ENCODE measurements at regions not wholly inside any gene's neighbourhood (a gene's known extent, or its start where the extent isn't known, plus 50 kb on each side); places are given as distances from the start of the nearest gene placed in this dataset.
"Not testable (repeated sequence)": the region's sequence is repeated elsewhere in the genome, so short reads cannot be mapped to it uniquely, and the experiment has no call there.

DNA sequence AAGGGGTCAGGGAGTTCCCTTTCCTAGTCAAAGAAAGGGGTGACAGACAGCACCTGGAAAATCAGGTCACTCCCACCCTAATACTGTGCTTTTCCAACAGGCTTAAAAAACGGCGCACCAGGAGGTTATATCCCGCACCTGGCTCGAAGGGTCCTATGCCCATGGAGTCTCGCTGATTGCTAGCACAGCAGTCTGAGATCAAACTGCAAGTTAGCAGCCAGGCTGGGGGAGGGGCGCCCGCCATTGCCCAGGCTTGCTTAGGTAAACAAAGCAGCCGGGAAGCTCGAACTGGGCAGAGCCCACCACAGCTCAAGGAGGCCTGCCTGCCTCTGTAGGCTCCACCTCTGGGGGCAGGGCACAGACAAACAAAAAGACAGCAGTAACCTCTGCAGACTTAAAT, 184.5 kb upstream of the ARPP21 start:
- not testable (repeated sequence) for H3K27ac ChIP-seq (ENCODE audit: low read length)
- peak in 1 of 3 donors; percentile 26 for DNase-seq

DNA sequence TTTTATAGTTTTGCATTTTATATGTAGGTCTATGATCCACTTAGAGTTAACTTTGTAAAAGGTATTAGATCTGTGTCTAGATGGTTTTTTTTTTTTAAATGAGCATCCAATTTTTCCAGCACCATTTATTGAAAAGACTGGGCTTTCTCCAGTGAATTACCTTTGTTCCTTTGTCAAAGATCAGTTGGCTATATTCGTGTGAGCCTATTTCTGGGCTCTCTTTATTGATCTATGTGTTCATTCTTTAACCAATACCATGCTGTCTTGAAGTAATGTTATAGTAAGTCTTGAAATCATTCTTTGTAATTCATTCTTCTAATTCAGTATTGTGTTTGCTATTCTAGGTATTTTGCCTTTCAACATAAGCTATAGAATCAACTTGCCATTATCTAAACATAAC, 165.4 kb upstream of the ARPP21 start:
- 31% methylated on average over 1 of the region's 1 CpG for WGBS
- H3K4me3 ChIP-seq (ENCODE audit: low read length): no peak overlapping the region

More for the DNA sequence above, 184.5 kb upstream of the ARPP21 start:
- ATAC-seq; H3K9me3 ChIP-seq (ENCODE audit: control insufficient read depth, low read length); H3K4me1 ChIP-seq (ENCODE audit: control insufficient read depth, insufficient read depth, low read length); H3K4me3 ChIP-seq (ENCODE audit: low read length); H3K27me3 ChIP-seq (ENCODE audit: control insufficient read depth, insufficient read depth); intact Hi-C loops (cut with DNase I): not testable (repeated sequence)
- 96% methylated on average over 9 of the region's 9 CpGs for WGBS

DNA sequence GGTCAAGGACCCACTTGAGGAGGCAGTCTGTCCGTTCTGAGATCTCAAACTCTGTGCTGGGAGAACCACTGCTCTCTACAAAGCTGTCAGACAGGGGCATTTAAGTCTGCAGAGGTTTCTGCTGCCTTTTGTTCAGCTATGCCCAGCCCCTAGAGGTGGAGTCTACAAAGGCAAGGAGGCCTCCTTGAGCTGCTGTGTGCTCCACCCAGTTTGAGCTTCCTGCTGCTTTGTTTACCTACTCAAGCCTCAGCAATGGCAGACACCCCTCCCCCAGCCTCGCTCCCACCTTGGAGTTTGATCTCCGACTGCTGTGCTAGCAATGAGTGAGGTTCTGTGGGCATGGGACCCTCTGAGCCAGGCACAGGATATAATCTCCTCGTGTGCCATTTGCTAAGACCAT, 156.8 kb upstream of the ARPP21 start:
- H3K9me3 ChIP-seq (ENCODE audit: control insufficient read depth, low read length); ATAC-seq; H3K4me3 ChIP-seq (ENCODE audit: low read length); H3K4me1 ChIP-seq (ENCODE audit: control insufficient read depth, insufficient read depth, low read length); DNase-seq; H3K27ac ChIP-seq (ENCODE audit: low read length); intact Hi-C loops (cut with DNase I); H3K27me3 ChIP-seq (ENCODE audit: control insufficient read depth, insufficient read depth): not testable (repeated sequence)
- WGBS: 79% methylated on average over 4 of the region's 4 CpGs

More for the DNA sequence above, 165.4 kb upstream of the ARPP21 start:
- ATAC-seq: no peak
- H3K9me3 ChIP-seq (ENCODE audit: control insufficient read depth, low read length): no peaks in the 10 kb centered on the region
- no peaks in the 10 kb centered on the region for H3K4me1 ChIP-seq (ENCODE audit: control insufficient read depth, insufficient read depth, low read length)
- intact Hi-C loops (cut with DNase I): no loop called here
- no peak overlapping the region for H3K27ac ChIP-seq (ENCODE audit: low read length)
- no peak for DNase-seq
- H3K27me3 ChIP-seq (ENCODE audit: control insufficient read depth, insufficient read depth): no peaks in the 10 kb centered on the region

DNA sequence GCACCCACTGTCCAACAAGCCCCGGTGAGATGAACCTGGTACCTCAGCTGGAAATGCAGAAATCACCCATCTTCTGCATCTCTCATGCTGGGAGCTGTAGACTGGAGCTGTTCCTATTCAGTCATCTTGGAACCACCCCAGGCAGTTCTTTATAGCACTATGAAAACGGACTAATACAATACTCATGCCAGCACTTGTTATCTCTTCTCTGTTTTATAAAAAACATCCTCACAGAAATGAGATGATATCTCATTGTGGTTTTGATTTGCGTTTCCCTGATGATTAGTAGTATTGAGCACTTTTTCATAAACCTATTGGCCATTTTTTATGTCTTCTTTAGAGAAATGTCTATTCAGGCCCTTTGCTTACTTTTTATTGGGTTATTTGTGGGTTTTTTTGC, 156.2 kb upstream of the ARPP21 start:
- Histone ChIP-seq H3K27ac (ENCODE audit: low read length) (no peak overlapping the region), H3K4me3 (ENCODE audit: low read length) (no peak overlapping the region), H3K27me3 (ENCODE audit: control insufficient read depth, insufficient read depth) (no peaks in the 10 kb centered on the region), H3K9me3 (ENCODE audit: control insufficient read depth, low read length) (no peaks in the 10 kb centered on the region), H3K4me1 (ENCODE audit: control insufficient read depth, insufficient read depth, low read length) (no peaks in the 10 kb centered on the region)
- DNase-seq: no peak
- intact Hi-C loops (cut with DNase I): no loop called here
- WGBS: 45% methylated on average over 3 of the region's 3 CpGs
- no peak for ATAC-seq

DNA sequence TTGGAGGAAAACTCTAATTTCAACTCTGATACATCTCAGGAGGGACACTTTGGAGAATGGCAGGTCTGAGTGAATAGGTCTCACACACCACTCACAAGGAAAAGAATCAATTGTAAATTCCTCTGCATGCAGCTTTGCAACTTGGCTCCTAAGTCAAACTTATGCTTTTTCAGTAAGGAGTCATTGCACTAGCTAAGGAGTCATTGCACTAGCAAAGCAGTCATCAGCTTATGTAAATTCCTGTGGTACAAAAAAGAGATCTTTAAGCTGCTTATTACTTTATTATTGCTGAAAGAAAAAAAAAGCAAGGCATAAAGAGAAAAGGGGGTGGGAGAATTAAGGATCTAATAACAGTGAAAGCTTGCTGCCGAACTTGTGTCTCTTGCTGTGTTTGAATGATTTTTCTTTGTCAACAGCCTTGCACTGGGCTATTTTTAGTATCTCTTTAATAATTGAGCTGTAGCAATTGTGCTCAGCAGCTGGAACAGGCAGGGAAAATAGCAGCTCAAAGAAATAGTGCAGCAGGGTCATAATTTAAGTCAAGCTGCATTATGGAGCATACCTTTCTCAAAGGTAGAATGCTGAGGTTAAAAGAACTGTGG, 154.3 kb upstream of the ARPP21 start:
- WGBS: 26% methylated on average over 1 of the region's 1 CpG
- intact Hi-C loops (cut with DNase I): no loop called here
- no peak for ATAC-seq
- DNase-seq: no peak
- Histone ChIP-seq H3K27me3 (ENCODE audit: control insufficient read depth, insufficient read depth) (no peaks in the 10 kb centered on the region), H3K4me1 (ENCODE audit: control insufficient read depth, insufficient read depth, low read length) (no peaks in the 10 kb centered on the region), H3K4me3 (ENCODE audit: low read length) (no peak overlapping the region), H3K27ac (ENCODE audit: low read length) (no peak overlapping the region), H3K9me3 (ENCODE audit: control insufficient read depth, low read length) (no peaks in the 10 kb centered on the region)

DNA sequence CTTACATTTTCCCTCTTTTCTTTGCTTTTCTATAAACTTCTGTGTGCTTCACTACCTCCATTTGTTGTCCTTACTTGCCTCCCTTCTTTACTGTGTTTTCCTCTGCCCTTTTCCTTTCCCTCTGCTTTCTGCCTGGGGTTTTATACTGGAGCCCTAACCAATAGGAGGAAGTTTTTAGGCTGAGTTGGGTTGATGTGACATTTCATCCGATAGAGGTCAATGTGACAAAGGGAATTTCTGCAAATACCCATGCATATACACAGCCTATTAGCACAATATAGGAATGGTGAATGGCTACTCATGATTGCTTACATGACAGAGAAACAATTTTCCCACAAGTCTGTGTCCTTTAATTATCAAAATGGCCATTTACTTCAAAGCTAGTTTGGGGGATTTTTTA, 153.0 kb upstream of the ARPP21 start:
- intact Hi-C loops (cut with DNase I): no loop called here

DNA sequence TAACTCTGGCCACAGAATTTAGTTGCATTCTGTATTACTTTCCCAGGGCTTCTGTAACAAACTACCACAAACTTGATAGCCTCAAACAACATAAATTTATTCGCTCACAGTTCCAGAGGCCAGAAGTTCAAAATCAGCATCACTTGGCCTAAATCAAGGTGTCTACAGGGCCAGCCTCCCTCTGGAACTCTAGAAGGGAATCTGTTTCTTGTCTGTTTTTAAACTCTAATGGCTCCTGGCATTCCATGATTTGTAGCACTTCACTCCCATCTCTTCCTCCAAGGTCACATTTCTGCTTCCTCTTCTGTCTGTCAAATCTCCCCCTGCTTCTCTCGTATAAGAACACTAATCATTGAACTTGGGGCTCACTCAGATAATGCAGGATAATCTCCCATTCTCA, 151.9 kb upstream of the ARPP21 start:
- 72% methylated on average over 2 of the region's 2 CpGs for WGBS
- DNase-seq (no peak), ATAC-seq (no peak)
- H3K9me3 ChIP-seq (ENCODE audit: control insufficient read depth, low read length): no peaks in the 10 kb centered on the region
- no peak overlapping the region for H3K4me3 ChIP-seq (ENCODE audit: low read length)
- no peaks in the 10 kb centered on the region for H3K4me1 ChIP-seq (ENCODE audit: control insufficient read depth, insufficient read depth, low read length)
- no peaks in the 10 kb centered on the region for H3K27me3 ChIP-seq (ENCODE audit: control insufficient read depth, insufficient read depth)
- intact Hi-C loops (cut with DNase I): no loop called here
- no peak overlapping the region for H3K27ac ChIP-seq (ENCODE audit: low read length)

More for the DNA sequence above, 153.0 kb upstream of the ARPP21 start:
- H3K27me3 ChIP-seq (ENCODE audit: control insufficient read depth, insufficient read depth): no peaks in the 10 kb centered on the region
- no peak overlapping the region for H3K27ac ChIP-seq (ENCODE audit: low read length)
- DNase-seq (no peak), ATAC-seq (no peak)
- WGBS: 65% methylated on average over 1 of the region's 1 CpG
- H3K4me3 ChIP-seq (ENCODE audit: low read length): no peak overlapping the region
- H3K9me3 ChIP-seq (ENCODE audit: control insufficient read depth, low read length): no peaks in the 10 kb centered on the region
- H3K4me1 ChIP-seq (ENCODE audit: control insufficient read depth, insufficient read depth, low read length): no peaks in the 10 kb centered on the region

DNA sequence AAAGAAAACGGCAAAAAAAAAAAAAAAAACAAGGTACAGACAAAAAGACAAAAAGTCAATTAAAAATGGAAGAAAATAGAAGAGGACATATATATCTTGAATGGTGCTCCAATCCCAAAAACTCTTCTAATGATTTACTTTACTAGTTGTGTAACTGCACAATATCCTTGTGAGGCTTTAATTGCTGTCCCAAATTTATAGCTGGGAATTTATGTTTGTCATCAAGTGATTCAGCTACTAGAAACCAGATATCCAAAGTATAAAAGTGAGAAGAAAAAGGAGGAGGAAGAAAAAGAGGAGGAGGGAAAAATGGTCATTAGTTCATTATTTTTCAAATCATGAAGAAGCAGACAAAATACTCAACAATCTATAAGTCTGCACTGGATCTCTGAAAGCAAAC, 150.8 kb upstream of the ARPP21 start:
- H3K4me1 ChIP-seq (ENCODE audit: control insufficient read depth, insufficient read depth, low read length): no peaks in the 10 kb centered on the region
- no peak overlapping the region for H3K4me3 ChIP-seq (ENCODE audit: low read length)
- 83% methylated on average over 1 of the region's 1 CpG for WGBS
- intact Hi-C loops (cut with DNase I): no loop called here
- H3K9me3 ChIP-seq (ENCODE audit: control insufficient read depth, low read length): no peaks in the 10 kb centered on the region
- ATAC-seq: no peak
- DNase-seq: no peak
- no peaks in the 10 kb centered on the region for H3K27me3 ChIP-seq (ENCODE audit: control insufficient read depth, insufficient read depth)
- H3K27ac ChIP-seq (ENCODE audit: low read length): no peak overlapping the region

DNA sequence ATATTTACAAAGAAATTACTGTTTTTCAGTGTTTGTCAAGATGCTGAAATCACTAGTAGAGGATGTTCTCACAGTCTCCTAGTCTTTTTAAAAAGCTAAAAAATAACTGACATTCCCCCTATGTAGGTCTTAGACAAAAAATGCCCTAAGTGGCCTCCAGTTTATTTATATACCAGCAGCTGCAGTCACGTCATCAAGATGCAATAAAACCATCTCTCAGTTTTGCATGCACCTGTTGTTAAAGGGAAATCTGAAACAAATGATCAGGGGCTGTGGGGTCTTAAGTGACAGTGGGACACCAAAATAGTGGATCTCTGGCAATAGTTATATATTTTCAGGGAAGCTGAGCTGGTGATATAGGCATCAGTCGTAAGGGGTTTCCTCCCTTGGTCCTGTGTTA, 146.5 kb upstream of the ARPP21 start:
- WGBS: 78% methylated on average over 2 of the region's 2 CpGs
- Histone ChIP-seq H3K4me1 (ENCODE audit: control insufficient read depth, insufficient read depth, low read length) (no peaks in the 10 kb centered on the region), H3K9me3 (ENCODE audit: control insufficient read depth, low read length) (no peaks in the 10 kb centered on the region), H3K27me3 (ENCODE audit: control insufficient read depth, insufficient read depth) (no peaks in the 10 kb centered on the region), H3K27ac (ENCODE audit: low read length) (no peak overlapping the region), H3K4me3 (ENCODE audit: low read length) (no peak overlapping the region)
- no peak for DNase-seq
- intact Hi-C loops (cut with DNase I): no loop called here
- ATAC-seq: no peak

DNA sequence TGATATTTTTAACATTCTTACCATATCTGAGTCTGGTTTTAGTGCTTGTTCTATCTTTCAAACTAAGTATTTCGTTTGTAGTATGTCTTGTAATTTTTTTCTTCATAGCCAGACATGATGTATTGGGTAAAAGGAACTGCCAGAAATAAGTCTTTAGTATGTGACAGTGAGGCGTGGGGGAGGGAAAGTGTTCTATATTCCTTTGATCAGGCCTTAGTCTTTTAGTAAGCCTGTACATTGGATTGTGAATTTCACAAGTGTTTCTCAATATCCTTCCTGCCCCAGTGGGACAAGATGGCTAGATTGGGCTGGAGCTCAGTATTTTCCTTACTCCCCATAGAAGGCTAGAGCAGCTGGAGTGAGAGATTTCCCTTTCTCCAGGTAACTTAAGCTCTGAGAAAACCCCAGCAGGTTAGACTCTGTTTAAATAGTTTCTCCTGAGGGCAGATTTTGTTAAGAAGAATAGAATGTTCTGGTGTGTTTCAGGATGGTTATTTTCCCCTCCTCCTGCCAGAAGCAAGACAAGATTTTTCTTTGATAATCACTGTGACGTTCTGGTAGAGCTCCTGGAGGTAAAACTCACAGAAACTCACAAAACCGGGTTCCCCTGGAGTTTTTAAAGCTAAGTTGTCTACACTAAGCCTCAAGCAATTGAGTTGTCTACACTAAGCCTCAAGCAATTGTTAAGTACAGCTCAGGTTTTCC, 140.7 kb upstream of the ARPP21 start:
- no peak overlapping the region for H3K27ac ChIP-seq (ENCODE audit: low read length)
- no peak for DNase-seq
- no peak for ATAC-seq
- no peak overlapping the region for H3K4me3 ChIP-seq (ENCODE audit: low read length)
- no peaks in the 10 kb centered on the region for H3K4me1 ChIP-seq (ENCODE audit: control insufficient read depth, insufficient read depth, low read length)
- 64% methylated on average over 4 of the region's 4 CpGs for WGBS
- H3K27me3 ChIP-seq (ENCODE audit: control insufficient read depth, insufficient read depth): no peaks in the 10 kb centered on the region
- intact Hi-C loops (cut with DNase I): no loop called here
- H3K9me3 ChIP-seq (ENCODE audit: control insufficient read depth, low read length): no peaks in the 10 kb centered on the region

DNA sequence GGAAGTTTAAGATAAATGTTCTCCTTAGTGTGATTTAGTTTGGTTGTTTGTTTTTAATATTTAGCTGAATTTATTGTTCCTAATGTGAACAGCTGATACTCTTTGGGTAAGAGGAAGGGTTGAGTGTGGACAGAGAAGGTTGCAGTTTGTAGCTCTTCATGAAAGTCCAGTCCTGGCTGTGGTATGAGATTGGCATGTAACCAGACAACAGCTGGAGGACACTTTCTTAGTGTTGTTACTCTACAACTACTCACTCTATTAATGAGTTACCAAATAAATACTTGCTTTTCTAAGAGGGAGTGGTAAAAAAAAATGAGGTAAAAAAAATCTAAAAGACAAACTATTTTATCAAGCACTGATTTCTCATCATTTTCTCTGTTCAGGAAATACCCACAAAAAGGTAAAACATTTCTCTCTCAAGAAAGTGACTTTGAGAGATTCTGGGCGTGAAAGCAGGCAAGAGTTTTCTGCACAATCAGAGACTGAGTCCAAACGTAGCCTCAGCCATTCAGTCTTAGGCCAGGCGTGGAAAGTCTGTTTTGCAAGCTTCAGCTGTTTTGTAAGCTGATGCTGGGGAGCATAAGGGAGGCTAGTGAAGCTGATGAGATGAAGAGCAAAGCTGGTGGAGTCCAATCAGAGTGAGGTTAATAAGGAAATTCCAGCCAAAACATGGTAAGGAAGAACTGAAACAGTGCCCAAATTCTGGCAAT, 138.5 kb upstream of the ARPP21 start:
- Histone ChIP-seq H3K4me1 (ENCODE audit: control insufficient read depth, insufficient read depth, low read length) (no peaks in the 10 kb centered on the region), H3K27me3 (ENCODE audit: control insufficient read depth, insufficient read depth) (no peaks in the 10 kb centered on the region), H3K27ac (ENCODE audit: low read length) (no peak overlapping the region), H3K4me3 (ENCODE audit: low read length) (no peak overlapping the region), H3K9me3 (ENCODE audit: control insufficient read depth, low read length) (no peaks in the 10 kb centered on the region)
- no peak for ATAC-seq
- 51% methylated on average over 3 of the region's 3 CpGs for WGBS
- no peak for DNase-seq
- intact Hi-C loops (cut with DNase I): no loop called here

Measured in right cardiac atrium (tissue), 5 donors.